Upper lobe of right lung (tissue), 1 donor: ENCODE measurements at regions not wholly inside any gene's neighbourhood (a gene's known extent, or its start where the extent isn't known, plus 50 kb on each side); places are given as distances from the start of the nearest gene placed in this dataset.
A peak's percentile ranks its signal among the peaks of the same experiment; 100 is the strongest.

Source experiments
- ATAC-seq: fragments of 200-7000 bp; cut with Tn5 transposase; one replicate; pipeline ENCODE4 v1.9.1; 2020; ENCODE audit warnings: mild to moderate bottlenecking, moderate library complexity
- DNase-seq: peaks from one replicate; pipeline ENCODE4 v3.0.0-alpha.2; 2020
- H3K27ac ChIP-seq: fragments of 200-600 bp; one replicate; pipeline ENCODE4 v1.8.0; 2022
- H3K27me3 ChIP-seq: fragments of 200-600 bp; one replicate; pipeline ENCODE4 v1.8.0; 2022; ENCODE audit warnings: mild to moderate bottlenecking
- H3K36me3 ChIP-seq: fragments of 200-600 bp; one replicate; pipeline ENCODE4 v1.8.0; 2022
- H3K4me1 ChIP-seq: fragments of 200-600 bp; one replicate; pipeline ENCODE4 v1.8.0; 2022
- H3K4me3 ChIP-seq: fragments of 200-600 bp; one replicate; pipeline ENCODE4 v1.8.0; 2022; ENCODE audit warnings: mild to moderate bottlenecking
- H3K9me3 ChIP-seq: fragments of 200-600 bp; one replicate; pipeline ENCODE4 v1.8.0; 2022
- intact Hi-C: fragments of 100-400 bp; cut with DNase I; formaldehyde crosslinking; loops from one replicate; pipeline ENCODE4 v1.11.0; 2022
- TF ChIP-seq, protein P1 (sequence below): fragments of 200-600 bp; IDR thresholded peaks from one replicate; pipeline ENCODE4 v1.8.0; 2022; ENCODE audit warnings: antibody characterized with exemption
- donor health status: DM: no; HTN: yes; CAD: no; lungs with severe emphysema.

DNA sequence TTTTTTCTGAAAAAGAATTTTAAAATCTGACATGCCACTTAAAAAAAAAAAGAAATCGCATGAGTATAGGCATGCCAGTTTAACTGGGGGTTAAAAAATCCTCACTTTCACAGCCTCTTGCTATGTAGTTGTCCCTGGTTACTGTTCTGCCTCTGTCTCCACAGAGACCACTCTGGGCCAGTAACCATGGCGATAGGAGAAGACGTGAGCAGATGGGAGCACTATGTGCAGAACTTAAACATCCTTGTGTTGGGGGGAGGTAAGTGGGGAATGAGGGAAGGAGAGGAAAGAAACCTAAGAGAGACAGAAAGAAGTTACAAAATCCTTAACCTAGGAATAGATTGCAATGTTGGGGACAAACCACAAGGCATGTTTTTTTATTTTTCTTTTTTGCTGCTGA, 75.9 kb upstream of the CYRIA start:
- TF ChIP-seq, protein P1, sequence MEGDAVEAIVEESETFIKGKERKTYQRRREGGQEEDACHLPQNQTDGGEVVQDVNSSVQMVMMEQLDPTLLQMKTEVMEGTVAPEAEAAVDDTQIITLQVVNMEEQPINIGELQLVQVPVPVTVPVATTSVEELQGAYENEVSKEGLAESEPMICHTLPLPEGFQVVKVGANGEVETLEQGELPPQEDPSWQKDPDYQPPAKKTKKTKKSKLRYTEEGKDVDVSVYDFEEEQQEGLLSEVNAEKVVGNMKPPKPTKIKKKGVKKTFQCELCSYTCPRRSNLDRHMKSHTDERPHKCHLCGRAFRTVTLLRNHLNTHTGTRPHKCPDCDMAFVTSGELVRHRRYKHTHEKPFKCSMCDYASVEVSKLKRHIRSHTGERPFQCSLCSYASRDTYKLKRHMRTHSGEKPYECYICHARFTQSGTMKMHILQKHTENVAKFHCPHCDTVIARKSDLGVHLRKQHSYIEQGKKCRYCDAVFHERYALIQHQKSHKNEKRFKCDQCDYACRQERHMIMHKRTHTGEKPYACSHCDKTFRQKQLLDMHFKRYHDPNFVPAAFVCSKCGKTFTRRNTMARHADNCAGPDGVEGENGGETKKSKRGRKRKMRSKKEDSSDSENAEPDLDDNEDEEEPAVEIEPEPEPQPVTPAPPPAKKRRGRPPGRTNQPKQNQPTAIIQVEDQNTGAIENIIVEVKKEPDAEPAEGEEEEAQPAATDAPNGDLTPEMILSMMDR: no peak
- no peaks in the 10 kb centered on the region for H3K9me3 ChIP-seq
- no peaks in the 10 kb centered on the region for H3K27me3 ChIP-seq
- intact Hi-C loops: no loop called here
- H3K4me1 ChIP-seq: no peaks in the 10 kb centered on the region
- H3K27ac ChIP-seq: no peak overlapping the region
- no peaks in the 10 kb centered on the region for H3K36me3 ChIP-seq
- DNase-seq (no peak), ATAC-seq (no peak)
- H3K4me3 ChIP-seq: no peak overlapping the region

DNA sequence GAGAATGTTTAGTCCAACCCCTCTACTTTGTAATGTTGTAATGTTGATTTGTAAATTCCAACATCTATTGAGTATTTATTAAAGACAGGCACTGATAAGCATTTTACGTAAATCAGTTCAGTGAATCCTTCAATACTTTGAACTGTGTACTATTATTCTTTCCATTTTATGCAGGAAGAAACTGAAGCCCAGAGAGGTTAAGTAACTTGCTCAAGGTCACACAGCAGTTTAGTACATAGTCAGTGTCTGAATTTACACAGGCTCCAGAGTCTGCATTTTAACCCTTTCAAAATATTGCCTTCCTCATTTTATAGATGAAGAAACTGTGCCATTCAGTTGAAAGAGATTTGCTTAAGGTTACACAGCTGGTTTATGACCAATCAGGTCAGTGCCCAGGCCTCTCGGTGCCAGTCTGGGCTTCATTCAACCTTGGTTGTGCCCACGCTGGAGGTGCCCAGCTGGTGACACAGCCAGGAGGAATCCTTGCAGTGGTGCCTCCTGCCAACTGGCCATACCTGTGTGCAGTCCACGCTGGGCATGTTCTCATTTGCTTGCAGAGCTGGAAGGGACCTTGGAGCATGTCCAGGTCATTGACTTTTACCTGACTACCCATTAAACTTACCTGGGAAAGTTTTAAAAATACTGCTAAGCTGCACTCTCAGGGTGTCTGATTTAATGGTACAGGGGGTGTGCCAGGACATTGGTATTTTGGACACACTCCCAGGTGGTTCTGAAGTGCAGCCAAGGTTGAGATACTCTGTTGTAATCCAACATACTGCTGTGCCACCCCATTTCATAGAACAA, 74.3 kb upstream of the CYRIA start:
- H3K4me1 ChIP-seq: no peaks in the 10 kb centered on the region
- no peaks in the 10 kb centered on the region for H3K27me3 ChIP-seq
- TF ChIP-seq, protein P1: no peak
- H3K9me3 ChIP-seq: no peaks in the 10 kb centered on the region
- no peak overlapping the region for H3K27ac ChIP-seq
- H3K4me3 ChIP-seq: no peak overlapping the region
- peak; percentile 84 for ATAC-seq
- intact Hi-C loops: no loop called here
- H3K36me3 ChIP-seq: no peaks in the 10 kb centered on the region
- DNase-seq: peak; percentile 67

DNA sequence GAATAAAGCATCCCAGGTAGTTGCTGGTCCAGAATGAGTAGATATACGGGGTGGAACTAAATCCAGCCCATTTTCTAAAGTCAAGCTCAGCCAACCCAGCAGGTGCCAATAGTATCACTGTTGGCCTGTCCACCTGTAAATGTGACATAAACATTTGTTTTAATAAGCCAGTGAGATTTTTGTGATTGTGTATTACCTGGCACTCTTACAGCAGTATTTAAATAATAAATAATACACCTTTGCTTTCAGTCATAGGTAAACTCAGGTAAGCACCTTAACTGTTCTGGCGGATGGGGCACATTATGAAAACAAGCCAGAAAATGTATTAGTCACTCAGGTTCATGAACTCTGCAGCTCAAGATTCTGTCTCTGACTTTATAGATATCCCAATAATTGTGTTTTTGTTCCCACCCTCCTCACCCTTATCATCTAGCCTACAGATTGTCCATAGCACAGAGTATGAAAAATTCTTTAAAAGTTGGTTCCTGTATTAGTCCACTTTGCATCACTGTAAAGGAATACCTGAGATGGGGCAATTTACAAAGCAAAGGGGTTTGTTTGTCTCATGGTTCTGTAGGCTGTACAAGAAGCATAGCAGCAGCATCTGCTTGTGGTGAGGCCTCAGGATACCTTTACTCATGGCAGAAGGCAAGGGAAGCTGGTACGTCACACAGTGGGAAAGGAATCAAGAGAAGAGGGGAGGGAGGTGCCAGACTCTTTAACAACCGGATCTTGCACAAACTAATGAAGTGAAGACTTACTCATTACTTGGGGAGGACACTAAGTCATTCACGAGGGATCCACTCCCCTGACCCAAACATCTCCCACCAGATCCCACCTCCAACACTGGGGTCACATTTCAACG, 73.0 kb upstream of the CYRIA start:
- no peak overlapping the region for H3K27ac ChIP-seq
- no peak overlapping the region for H3K4me3 ChIP-seq
- no peak for DNase-seq
- TF ChIP-seq, protein P1: no peak
- no peaks in the 10 kb centered on the region for H3K9me3 ChIP-seq
- no peaks in the 10 kb centered on the region for H3K27me3 ChIP-seq
- no peaks in the 10 kb centered on the region for H3K36me3 ChIP-seq
- intact Hi-C loops: no loop called here
- no peak for ATAC-seq
- no peaks in the 10 kb centered on the region for H3K4me1 ChIP-seq

DNA sequence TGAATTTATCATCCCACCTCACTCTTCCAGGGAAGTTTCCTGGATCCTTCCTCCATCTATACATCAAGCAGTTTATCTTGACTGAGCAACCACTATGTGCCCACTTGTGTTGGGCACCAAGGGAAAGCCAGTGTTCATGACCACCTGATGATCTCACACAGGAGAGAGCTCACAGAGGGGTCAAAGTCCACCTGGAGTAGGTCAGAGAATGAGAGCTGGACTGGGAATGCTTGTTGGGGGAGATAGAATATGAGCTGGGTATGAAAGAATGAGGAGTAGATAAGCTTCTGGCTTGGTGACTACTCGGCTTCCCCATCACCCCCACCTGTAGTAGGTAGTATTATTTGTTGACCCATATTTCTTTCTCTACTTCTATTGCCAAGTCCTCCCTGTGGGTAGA, 72.2 kb upstream of the CYRIA start:
- Histone ChIP-seq H3K27me3 (no peaks in the 10 kb centered on the region), H3K36me3 (no peaks in the 10 kb centered on the region), H3K4me3 (no peak overlapping the region), H3K4me1 (no peaks in the 10 kb centered on the region), H3K9me3 (no peaks in the 10 kb centered on the region), H3K27ac (no peak overlapping the region)
- TF ChIP-seq, protein P1: no peak
- ATAC-seq: no peak
- no peak for DNase-seq
- intact Hi-C loops: no loop called here

- Histone ChIP-seq H3K36me3 (no peaks in the 10 kb centered on the region), H3K27me3 (no peaks in the 10 kb centered on the region), H3K9me3 (no peaks in the 10 kb centered on the region), H3K27ac (no peak overlapping the region), H3K4me1 (no peaks in the 10 kb centered on the region), H3K4me3 (no peak overlapping the region)
- intact Hi-C loops: no loop called here
- TF ChIP-seq, protein P1: no peak
- ATAC-seq: no peak
- no peak for DNase-seq
These were observed 71.0 kb upstream of the CYRIA start for GRCh38 chr2:16736633-16737032.
